Activated CD4-positive, alpha-beta memory T cell treated with anti-CD3 and anti-CD28 coated beads, Interleukin-2, amount 10 ng/mL, durations not matched to agents 7 days and 5 days (primary cell): ENCODE measurements at regions not wholly inside any gene's neighbourhood (a gene's known extent, or its start where the extent isn't known, plus 50 kb on each side); places are given as distances from the start of the nearest gene placed in this dataset.
"Not testable (repeated sequence)": the region's sequence is repeated elsewhere in the genome, so short reads cannot be mapped to it uniquely, and the experiment has no call there.

ENCODE experiments used
- CTCF ChIA-PET: fragments of 350-600 bp; sonication (Branson Sonifier 250); formaldehyde crosslinking; loops from one replicate; lab custom pipeline; 2021; ENCODE audit warnings: antibody characterized with exemption, inconsistent platforms; lab: Charles Lee
- POLR2A ChIA-PET: fragments of 350-600 bp; sonication (Branson Sonifier 250); formaldehyde crosslinking; loops from one replicate; lab custom pipeline; 2021; ENCODE audit warnings: antibody characterized with exemption; lab: Charles Lee
- DNase-seq: peaks from one replicate; pipeline ENCODE4 v3.0.0-alpha.2; 2020
- H3K27ac Mint-ChIP-seq: one replicate; pipeline ENCODE4 v1.8.0; 2021; ENCODE audit warnings: mild to moderate bottlenecking, mixed read lengths
- H3K27me3 Mint-ChIP-seq: one replicate; pipeline ENCODE4 v1.8.0; 2021; ENCODE audit warnings: mixed read lengths
- H3K36me3 Mint-ChIP-seq: one replicate; pipeline ENCODE4 v1.8.0; 2021; ENCODE audit warnings: low read depth, mixed read lengths
- H3K4me1 Mint-ChIP-seq: one replicate; pipeline ENCODE4 v1.8.0; 2021; ENCODE audit warnings: mixed read lengths
- H3K4me3 Mint-ChIP-seq: one replicate; pipeline ENCODE4 v1.8.0; 2021; ENCODE audit warnings: mild to moderate bottlenecking, mixed read lengths
- H3K9me3 Mint-ChIP-seq: one replicate; pipeline ENCODE4 v1.8.0; 2021; ENCODE audit warnings: mixed read lengths

- H3K27me3 Mint-ChIP-seq, H3K4me1 Mint-ChIP-seq, H3K9me3 Mint-ChIP-seq, POLR2A ChIA-PET, DNase-seq, H3K4me3 Mint-ChIP-seq, CTCF ChIA-PET, H3K36me3 Mint-ChIP-seq, H3K27ac Mint-ChIP-seq: not testable (repeated sequence)
Observed at GRCh38 chr11:42881335-42881734, 430.5 kb upstream of the API5 start.

DNA sequence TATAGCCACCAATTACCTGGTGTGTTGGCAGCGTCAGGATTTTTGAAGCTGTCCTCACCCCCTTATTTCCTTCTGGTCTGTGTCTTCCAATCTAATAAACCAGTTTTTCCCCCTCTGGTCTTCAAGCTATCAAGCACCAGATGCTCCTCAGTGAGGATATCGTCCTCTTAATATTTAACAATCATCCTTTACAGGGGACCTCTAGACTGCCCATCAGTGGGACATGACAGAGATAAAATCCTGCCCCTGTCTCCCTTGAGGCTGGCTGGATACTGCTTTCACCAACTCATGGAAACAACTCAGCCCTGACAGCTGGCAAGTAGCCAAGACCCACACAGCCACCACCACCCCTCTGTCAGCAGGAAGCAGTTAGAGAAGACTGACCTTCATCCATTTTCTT lies 421.0 kb upstream of the API5 start:
- CTCF ChIA-PET, result no interaction called here
- no peak for DNase-seq
- H3K9me3 Mint-ChIP-seq, result peaks cover 3% of the 10 kb centered on the region
- H3K27me3 Mint-ChIP-seq, result no peaks in the 10 kb centered on the region
- H3K4me3 Mint-ChIP-seq, result no peak overlapping the region
- no peaks in the 10 kb centered on the region for H3K36me3 Mint-ChIP-seq
- H3K4me1 Mint-ChIP-seq, result no peaks in the 10 kb centered on the region
- POLR2A ChIA-PET, result no interaction called here
- no peak overlapping the region for H3K27ac Mint-ChIP-seq

GRCh38 chr11:42901084-42901483 lies 410.7 kb upstream of the API5 start:
- H3K27ac Mint-ChIP-seq, result no peak overlapping the region
- H3K4me3 Mint-ChIP-seq, result no peak overlapping the region
- no peaks in the 10 kb centered on the region for H3K4me1 Mint-ChIP-seq
- ChIA-PET POLR2A (no interaction called here), CTCF (no interaction called here)
- H3K27me3 Mint-ChIP-seq, result no peaks in the 10 kb centered on the region
- no peak for DNase-seq
- H3K9me3 Mint-ChIP-seq, result peaks cover 8% of the 10 kb centered on the region
- no peaks in the 10 kb centered on the region for H3K36me3 Mint-ChIP-seq

DNA sequence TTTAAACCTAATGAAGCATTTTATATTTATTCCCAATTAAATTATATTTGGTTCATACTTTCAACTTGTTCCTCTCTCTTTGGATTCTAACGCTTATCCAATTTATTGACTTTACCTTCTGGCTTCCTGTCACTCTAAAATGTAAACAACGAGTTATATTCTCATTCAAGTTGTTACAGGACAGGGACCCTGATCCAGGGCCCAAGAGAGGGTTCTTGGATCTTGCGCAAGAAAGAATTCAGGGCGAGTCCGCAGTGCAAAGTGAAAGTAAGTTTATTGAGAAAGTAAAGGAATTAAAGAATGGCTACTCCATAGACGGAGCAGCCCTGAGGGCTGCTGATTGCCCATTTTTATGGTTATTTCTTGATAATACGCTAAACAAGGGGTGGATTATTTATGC lies 405.6 kb upstream of the API5 start:
- no peak overlapping the region for H3K4me3 Mint-ChIP-seq
- DNase-seq, result no peak
- no peak overlapping the region for H3K27ac Mint-ChIP-seq
- no peaks in the 10 kb centered on the region for H3K4me1 Mint-ChIP-seq
- H3K9me3 Mint-ChIP-seq, result peaks cover 5% of the 10 kb centered on the region
- ChIA-PET CTCF (no interaction called here), POLR2A (no interaction called here)
- no peaks in the 10 kb centered on the region for H3K36me3 Mint-ChIP-seq
- H3K27me3 Mint-ChIP-seq, result no peaks in the 10 kb centered on the region

GRCh38 chr11:42913731-42914130 lies 398.1 kb upstream of the API5 start:
- Mint-ChIP-seq H3K36me3 (no peaks in the 10 kb centered on the region), H3K4me3 (no peak overlapping the region), H3K4me1 (no peaks in the 10 kb centered on the region), H3K27me3 (no peaks in the 10 kb centered on the region), H3K27ac (no peak overlapping the region), H3K9me3 (no peaks in the 10 kb centered on the region)
- no peak for DNase-seq
- CTCF ChIA-PET, result no interaction called here
- POLR2A ChIA-PET, result no interaction called here

DNA sequence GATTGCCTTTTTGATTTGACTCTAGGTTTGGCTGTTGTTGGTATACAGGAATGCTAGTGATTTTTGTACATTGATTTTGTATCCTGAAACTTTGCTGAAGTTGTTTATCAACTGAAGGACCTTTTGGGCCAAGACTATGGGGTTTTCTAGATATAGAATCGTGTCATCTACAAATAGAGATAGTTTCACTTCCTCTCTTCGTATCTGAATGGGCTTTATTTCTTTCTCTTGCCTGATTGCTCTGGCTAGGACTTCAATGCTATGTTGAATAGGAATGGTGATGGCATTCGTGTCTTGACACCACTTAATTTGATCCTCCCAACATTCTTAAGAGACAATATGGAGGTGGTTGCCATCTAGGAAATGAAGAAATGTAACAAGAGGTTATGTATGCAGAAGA lies 388.1 kb upstream of the API5 start:
- H3K9me3 Mint-ChIP-seq, result peaks cover 7% of the 10 kb centered on the region
- ChIA-PET POLR2A (no interaction called here), CTCF (no interaction called here)
- no peak overlapping the region for H3K27ac Mint-ChIP-seq
- no peaks in the 10 kb centered on the region for H3K27me3 Mint-ChIP-seq
- no peaks in the 10 kb centered on the region for H3K4me1 Mint-ChIP-seq
- no peaks in the 10 kb centered on the region for H3K36me3 Mint-ChIP-seq
- H3K4me3 Mint-ChIP-seq, result no peak overlapping the region
- no peak for DNase-seq

GRCh38 chr11:42925916-42926315 lies 385.9 kb upstream of the API5 start:
- H3K27me3 Mint-ChIP-seq, result no peaks in the 10 kb centered on the region
- peaks cover 4% of the 10 kb centered on the region for H3K9me3 Mint-ChIP-seq
- ChIA-PET CTCF (no interaction called here), POLR2A (no interaction called here)
- DNase-seq, result no peak
- no peak overlapping the region for H3K4me3 Mint-ChIP-seq
- no peak overlapping the region for H3K27ac Mint-ChIP-seq
- H3K4me1 Mint-ChIP-seq, result no peaks in the 10 kb centered on the region
- no peaks in the 10 kb centered on the region for H3K36me3 Mint-ChIP-seq

DNA sequence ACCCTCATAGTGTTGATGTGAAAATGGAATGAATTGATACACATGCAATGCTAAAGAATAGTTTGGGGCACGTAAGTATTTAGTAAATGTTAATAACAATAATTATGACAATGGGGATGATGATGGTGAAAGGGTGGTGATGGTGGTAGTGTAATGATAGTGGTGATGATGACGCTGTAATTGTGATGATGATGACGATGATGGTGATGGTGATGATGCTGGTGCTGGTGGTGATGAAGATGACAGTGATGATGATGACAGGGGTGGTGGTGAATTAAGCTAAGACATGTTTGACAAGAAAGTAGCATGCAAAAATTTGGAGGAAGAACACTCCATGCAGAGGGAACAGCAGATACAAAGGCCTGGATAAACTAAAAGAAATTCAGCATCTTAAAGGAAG lies 364.4 kb upstream of the API5 start:
- Mint-ChIP-seq H3K27me3 (no peaks in the 10 kb centered on the region), H3K27ac (no peak overlapping the region), H3K4me1 (no peaks in the 10 kb centered on the region), H3K4me3 (no peak overlapping the region), H3K36me3 (no peaks in the 10 kb centered on the region), H3K9me3 (peaks cover 9% of the 10 kb centered on the region)
- DNase-seq, result no peak
- CTCF ChIA-PET, result no interaction called here
- POLR2A ChIA-PET, result no interaction called here

DNA sequence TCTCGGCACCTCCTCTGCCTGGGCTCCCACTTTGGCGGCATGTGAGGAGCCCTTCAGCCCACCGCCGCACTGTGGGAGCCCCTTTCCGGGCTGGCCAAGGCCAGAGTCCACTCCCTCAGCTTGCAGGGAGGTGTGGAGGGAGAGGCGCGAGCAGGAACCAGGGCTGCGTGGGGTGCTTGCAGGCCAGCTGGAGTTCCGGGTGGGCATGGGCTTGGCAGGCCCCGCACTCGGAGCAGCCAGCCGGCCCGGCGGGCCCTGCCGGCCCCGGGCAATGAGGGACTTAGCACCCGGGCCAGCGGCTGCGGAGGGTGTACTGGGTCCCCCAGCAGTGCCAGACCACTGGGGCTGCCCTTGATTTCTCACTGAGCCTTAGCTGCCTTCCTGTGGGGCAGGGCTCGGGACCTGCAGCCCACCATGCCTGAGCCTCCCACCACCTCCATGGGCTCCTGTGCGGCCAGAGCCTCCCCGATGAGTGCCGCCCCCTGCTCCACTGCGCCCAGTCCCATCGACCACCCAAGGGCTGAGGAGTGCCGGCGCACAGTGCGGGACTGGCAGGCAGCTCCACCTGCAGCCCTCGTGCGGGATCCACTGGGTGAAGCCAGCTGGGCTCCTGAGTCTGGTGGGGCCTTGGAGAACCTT lies 361.9 kb upstream of the API5 start:
- CTCF ChIA-PET, POLR2A ChIA-PET, H3K4me3 Mint-ChIP-seq, H3K36me3 Mint-ChIP-seq, H3K9me3 Mint-ChIP-seq, H3K4me1 Mint-ChIP-seq, H3K27me3 Mint-ChIP-seq, H3K27ac Mint-ChIP-seq, DNase-seq: not testable (repeated sequence)

DNA sequence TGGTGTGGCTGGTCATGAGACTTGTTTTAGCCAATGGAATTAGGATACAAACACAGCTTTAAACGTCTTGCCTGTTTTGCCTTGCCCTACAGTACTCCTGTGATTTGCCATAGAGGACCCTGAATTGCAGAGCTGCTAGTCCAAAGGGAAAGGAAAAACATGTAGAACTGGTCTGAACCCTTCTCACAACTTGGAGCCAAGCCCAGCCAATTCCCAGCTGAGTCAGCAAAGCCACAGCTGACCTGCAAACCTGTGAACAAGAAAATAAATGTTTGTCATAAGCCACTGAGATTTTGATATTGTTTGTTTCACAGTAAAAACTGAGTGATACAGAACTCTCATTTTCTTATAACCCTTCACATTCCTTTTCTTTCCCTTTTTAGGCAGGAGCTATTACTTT lies 360.5 kb upstream of the API5 start:
- H3K4me3 Mint-ChIP-seq, result no peak overlapping the region
- CTCF ChIA-PET, result no interaction called here
- no peak for DNase-seq
- H3K9me3 Mint-ChIP-seq, result peaks cover 9% of the 10 kb centered on the region
- H3K36me3 Mint-ChIP-seq, result no peaks in the 10 kb centered on the region
- H3K27ac Mint-ChIP-seq, result no peak overlapping the region
- no peaks in the 10 kb centered on the region for H3K4me1 Mint-ChIP-seq
- no peaks in the 10 kb centered on the region for H3K27me3 Mint-ChIP-seq
- POLR2A ChIA-PET, result no interaction called here

GRCh38 chr11:42957831-42958230 lies 354.0 kb upstream of the API5 start:
- no peak overlapping the region for H3K27ac Mint-ChIP-seq
- H3K27me3 Mint-ChIP-seq, result no peaks in the 10 kb centered on the region
- no peaks in the 10 kb centered on the region for H3K4me1 Mint-ChIP-seq
- no peak overlapping the region for H3K4me3 Mint-ChIP-seq
- no peak for DNase-seq
- ChIA-PET CTCF (no interaction called here), POLR2A (no interaction called here)
- H3K36me3 Mint-ChIP-seq, result no peaks in the 10 kb centered on the region
- H3K9me3 Mint-ChIP-seq, result peaks cover 3% of the 10 kb centered on the region

DNA sequence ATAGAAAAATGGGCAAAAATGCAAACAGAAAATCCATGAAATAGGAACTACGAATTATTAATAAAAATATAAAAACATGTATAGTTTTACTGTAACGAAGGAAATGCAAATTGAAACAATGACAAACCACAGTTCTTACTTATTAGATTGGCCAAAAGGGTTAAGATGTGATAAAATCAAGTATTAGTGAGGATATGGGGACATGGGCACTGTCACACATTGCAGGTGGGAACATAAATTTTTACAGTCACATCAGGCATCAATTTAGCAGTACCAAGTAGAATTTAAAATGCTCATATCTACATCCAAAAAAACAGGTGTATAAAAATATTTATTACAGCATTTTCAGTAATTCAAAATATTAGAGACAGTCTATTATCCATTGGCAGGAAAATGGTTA lies 353.2 kb upstream of the API5 start:
- no peaks in the 10 kb centered on the region for H3K27me3 Mint-ChIP-seq
- no peak overlapping the region for H3K27ac Mint-ChIP-seq
- H3K36me3 Mint-ChIP-seq, result no peaks in the 10 kb centered on the region
- DNase-seq, result no peak
- peaks cover 3% of the 10 kb centered on the region for H3K9me3 Mint-ChIP-seq
- CTCF ChIA-PET, result no interaction called here
- no peaks in the 10 kb centered on the region for H3K4me1 Mint-ChIP-seq
- no peak overlapping the region for H3K4me3 Mint-ChIP-seq
- POLR2A ChIA-PET, result no interaction called here

GRCh38 chr11:42960521-42961088 lies 351.2 kb upstream of the API5 start:
- H3K27me3 Mint-ChIP-seq, result no peaks in the 10 kb centered on the region
- POLR2A ChIA-PET, result no interaction called here
- no peak overlapping the region for H3K27ac Mint-ChIP-seq
- no peaks in the 10 kb centered on the region for H3K36me3 Mint-ChIP-seq
- no peak for DNase-seq
- peaks cover 3% of the 10 kb centered on the region for H3K9me3 Mint-ChIP-seq
- H3K4me3 Mint-ChIP-seq, result no peak overlapping the region
- CTCF ChIA-PET, result no interaction called here
- H3K4me1 Mint-ChIP-seq, result no peaks in the 10 kb centered on the region

DNA sequence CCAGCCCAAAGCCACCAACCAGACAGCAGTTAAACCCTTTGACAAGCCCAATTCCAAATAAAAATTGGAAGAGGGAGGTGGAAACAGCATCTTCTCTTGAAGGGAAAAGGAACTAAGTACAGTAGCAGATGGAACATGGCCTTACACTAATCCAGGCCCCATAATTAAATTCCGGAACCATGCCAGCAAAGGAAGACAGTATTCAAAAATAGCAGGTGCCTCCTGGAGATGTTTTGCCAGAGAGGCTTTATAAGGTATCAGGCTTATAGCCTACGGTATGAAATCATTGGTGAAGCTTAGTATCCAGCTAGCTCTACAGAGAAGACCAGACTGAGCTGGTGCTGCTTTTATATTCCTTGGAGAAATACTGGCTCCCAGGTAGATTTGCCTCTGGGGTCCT lies 344.1 kb upstream of the API5 start:
- ChIA-PET CTCF (no interaction called here), POLR2A (no interaction called here)
- Mint-ChIP-seq H3K27me3 (no peaks in the 10 kb centered on the region), H3K27ac (no peak overlapping the region), H3K36me3 (no peaks in the 10 kb centered on the region), H3K9me3 (no peaks in the 10 kb centered on the region), H3K4me1 (no peaks in the 10 kb centered on the region), H3K4me3 (no peak overlapping the region)
- no peak for DNase-seq
